Central memory CD8-positive, alpha-beta T cell (primary cell): ENCODE measurements at regions not wholly inside any gene's neighbourhood (a gene's known extent, or its start where the extent isn't known, plus 50 kb on each side); places are given as distances from the start of the nearest gene placed in this dataset.

Experiments used
- ATAC-seq: fragments of 150-1000 bp; cut with Tn5 transposase; replicated peaks from 2 replicates; pipeline ENCODE4 v1.10.0; 2022; ENCODE audit warnings: mild to moderate bottlenecking, moderate FRiP score, moderate number of reproducible peaks; ENCODE audit not compliant: poor library complexity, severe bottlenecking; ENCODE audit errors: extremely low read depth
- DNase-seq, 2 donors: peaks; one replicate each; pipeline ENCODE4 v3.0.0; 2021; ENCODE audit warnings: low spot score in 2 of 2
- H3K27ac Mint-ChIP-seq: one replicate; pipeline ENCODE4 v1.8.0; 2022; ENCODE audit warnings: low read depth, mild to moderate bottlenecking, moderate library complexity, mixed read lengths
- H3K27me3 Mint-ChIP-seq: one replicate; pipeline ENCODE4 v1.8.0; 2022; ENCODE audit warnings: mixed read lengths
- H3K36me3 Mint-ChIP-seq: one replicate; pipeline ENCODE4 v1.8.0; 2022; ENCODE audit warnings: mild to moderate bottlenecking, moderate library complexity, mixed read lengths; ENCODE audit not compliant: insufficient read depth
- H3K4me1 Mint-ChIP-seq: one replicate; pipeline ENCODE4 v1.8.0; 2022; ENCODE audit warnings: mixed read lengths
- H3K4me3 Mint-ChIP-seq: one replicate; pipeline ENCODE4 v1.8.0; 2022; ENCODE audit warnings: mild to moderate bottlenecking, moderate library complexity, mixed read lengths
- H3K9me3 Mint-ChIP-seq: one replicate; pipeline ENCODE4 v1.8.0; 2022; ENCODE audit warnings: mixed read lengths

DNA sequence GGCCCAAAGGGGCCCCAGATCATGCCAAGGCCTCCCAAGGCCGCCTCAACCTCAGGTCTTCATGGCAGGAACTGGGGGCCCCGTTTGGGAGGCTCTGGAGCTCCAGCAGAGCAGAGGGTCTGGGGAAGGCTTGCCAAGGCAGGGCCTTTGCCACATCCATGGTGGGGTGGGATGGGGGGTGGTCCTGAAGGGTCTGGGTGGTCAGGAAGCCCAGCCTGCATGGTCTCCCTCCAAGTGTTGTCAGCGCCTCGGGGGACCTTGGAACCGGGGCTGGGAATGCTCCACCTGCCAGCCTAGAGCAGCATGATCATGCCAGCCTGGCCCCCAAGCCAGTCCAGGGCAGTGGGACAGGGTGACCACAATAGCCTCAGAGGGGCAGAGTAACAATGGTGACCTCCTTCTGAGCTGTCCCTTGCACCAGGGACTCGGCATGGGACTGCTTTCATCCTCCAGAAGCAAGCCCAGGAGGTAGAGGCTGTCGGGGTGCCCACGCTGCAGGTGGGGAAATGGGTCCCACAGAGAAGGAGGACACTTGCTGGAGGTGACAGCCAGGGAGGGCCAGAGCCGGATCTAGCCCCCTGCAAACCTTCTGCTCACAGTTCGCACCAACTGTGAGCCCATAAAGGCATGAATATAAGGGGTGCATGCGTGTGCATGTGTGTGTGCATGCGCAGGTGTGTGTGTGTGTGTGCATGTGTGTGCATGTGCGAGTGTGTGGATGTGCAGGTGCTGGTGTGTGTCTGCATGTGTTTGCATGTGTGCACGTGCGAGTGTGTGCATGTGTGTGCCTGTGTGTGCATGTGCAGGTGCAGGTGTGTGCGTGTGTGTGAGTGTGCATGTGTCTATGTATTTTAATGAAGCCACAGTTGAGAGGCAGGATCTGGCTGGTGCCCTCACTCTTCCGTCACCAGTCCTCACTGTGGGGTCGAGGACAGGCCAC, 63.8 kb downstream of the MYEOV start:
- DNase-seq (no peak), ATAC-seq (no peak)
- Mint-ChIP-seq H3K9me3 (no peaks in the 10 kb centered on the region), H3K27ac (no peak overlapping the region), H3K4me3 (no peak overlapping the region), H3K36me3 (no peaks in the 10 kb centered on the region), H3K27me3 (peaks cover 21% of the 10 kb centered on the region), H3K4me1 (no peaks in the 10 kb centered on the region)

DNA sequence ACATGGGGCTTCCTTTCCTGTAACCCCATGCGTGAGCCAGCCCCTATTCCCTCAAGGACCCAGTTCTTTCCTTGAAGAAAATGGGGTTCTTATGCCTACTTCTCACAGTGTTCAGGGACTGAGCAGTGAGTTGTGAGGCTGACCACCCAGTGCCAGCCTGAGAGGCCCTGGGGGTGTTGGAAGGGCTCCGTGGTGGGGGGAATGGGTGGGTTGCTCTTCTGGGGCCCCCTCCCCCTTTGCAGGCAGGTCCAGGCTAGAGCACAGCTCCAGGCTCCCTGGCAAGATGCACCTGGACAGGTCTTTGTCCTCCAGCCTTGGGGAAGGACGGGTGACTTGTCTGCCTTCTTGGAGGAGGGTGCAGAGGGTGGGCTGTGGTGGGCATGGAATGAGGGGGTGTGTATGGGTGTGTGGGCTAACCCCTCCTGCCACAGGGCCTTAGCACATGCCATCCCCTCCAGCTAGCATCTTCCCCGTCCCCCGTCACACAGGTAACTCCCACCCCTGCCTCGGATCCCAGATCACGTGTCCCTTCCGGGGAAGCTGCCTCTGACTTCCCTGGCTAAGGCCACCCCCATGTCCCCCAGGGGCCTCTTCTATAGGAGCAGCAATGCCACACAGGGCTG, 64.6 kb downstream of the MYEOV start:
- ATAC-seq (no peak), DNase-seq (no peak)
- Mint-ChIP-seq H3K36me3 (no peaks in the 10 kb centered on the region), H3K4me1 (no peaks in the 10 kb centered on the region), H3K27me3 (peaks cover 20% of the 10 kb centered on the region), H3K9me3 (no peaks in the 10 kb centered on the region), H3K27ac (no peak overlapping the region), H3K4me3 (no peak overlapping the region)

DNA sequence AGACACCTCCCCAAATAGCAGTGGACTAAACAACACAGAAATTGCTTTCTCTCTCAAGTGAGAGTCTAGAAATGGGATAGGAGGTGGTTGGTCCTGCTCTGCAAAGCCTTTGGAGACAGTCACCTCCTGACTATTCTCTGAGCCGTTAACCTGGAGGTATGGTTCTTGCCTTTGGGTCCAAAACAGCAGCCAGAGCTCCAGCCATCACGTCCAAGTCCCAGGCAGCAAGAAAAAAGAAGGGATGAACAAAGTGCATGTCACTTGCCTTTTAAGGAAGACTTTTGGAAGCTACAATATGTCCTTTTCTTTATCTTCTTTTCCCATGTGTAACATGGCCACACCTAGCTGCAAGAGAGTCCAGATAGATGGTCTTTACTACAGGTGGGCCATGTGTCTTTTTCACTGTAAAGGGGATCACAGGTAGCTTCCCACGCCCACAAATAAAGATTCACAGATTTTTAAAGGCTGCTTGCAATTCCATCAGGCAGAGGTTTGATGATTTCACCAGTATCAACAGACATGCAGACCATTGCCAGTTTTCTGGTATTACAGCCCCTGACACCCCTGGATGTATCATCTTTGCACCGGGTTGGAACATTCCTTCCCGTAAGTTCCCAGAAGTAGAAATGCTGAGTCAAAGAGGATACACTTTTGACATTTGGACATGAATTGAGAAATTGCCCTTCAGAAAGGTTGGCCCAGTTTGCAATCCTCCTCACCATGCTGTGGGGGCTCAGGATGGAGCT, 66.0 kb downstream of the MYEOV start:
- Mint-ChIP-seq H3K36me3 (no peaks in the 10 kb centered on the region), H3K27me3 (peaks cover 12% of the 10 kb centered on the region), H3K9me3 (no peaks in the 10 kb centered on the region), H3K4me1 (no peaks in the 10 kb centered on the region), H3K27ac (no peak overlapping the region), H3K4me3 (no peak overlapping the region)
- ATAC-seq (no peak), DNase-seq (no peak)

DNA sequence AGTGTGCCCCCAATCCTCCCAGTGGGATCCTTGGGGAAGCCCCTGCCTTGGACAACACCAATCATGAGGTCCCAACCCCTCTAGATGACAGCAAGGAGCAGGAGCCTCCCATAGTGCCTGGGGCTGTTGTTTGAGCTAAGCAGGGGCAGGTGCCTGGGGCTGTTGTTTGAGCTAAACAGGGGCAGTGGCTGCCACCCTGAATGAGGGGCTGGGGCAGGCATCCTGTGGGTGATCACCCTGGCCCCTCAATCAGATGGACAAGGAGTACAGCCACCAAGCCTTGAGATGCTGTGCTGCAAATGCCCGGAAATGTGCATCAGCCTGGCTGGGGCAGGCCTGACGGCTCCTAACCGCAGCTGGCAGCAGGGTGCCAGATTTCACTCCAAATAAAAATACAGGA, 66.7 kb downstream of the MYEOV start:
- Mint-ChIP-seq H3K4me3 (no peak overlapping the region), H3K27me3 (peaks cover 7% of the 10 kb centered on the region), H3K27ac (peak overlapping the region; percentile 29), H3K36me3 (no peaks in the 10 kb centered on the region), H3K9me3 (no peaks in the 10 kb centered on the region), H3K4me1 (no peaks in the 10 kb centered on the region)
- ATAC-seq = no peak
- DNase-seq = no peak

DNA sequence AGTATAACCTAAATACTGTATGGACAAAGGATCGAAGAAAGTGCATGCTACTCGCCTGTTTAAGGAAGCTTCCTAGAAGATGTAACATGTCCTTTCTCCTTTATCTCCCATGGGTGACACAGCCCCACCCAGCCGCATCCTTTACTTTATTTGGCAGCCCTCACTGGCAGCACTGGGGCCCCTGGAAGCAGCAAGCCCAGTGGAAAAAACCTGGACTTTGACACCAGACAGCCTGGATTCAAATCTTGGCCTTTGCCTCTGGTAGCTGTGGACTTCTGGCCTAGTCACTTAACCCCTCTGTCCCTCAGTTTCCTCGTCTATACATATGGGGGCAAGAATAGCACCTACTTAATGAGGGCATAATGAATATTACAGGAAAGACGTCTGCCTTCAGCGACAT, 67.1 kb downstream of the MYEOV start:
- H3K9me3 Mint-ChIP-seq = no peaks in the 10 kb centered on the region
- DNase-seq (no peak), ATAC-seq (no peak)
- no peak overlapping the region for H3K4me3 Mint-ChIP-seq
- no peaks in the 10 kb centered on the region for H3K36me3 Mint-ChIP-seq
- H3K27me3 Mint-ChIP-seq = peaks cover 3% of the 10 kb centered on the region
- H3K4me1 Mint-ChIP-seq = no peaks in the 10 kb centered on the region
- H3K27ac Mint-ChIP-seq = peak overlapping the region; percentile 29

DNA sequence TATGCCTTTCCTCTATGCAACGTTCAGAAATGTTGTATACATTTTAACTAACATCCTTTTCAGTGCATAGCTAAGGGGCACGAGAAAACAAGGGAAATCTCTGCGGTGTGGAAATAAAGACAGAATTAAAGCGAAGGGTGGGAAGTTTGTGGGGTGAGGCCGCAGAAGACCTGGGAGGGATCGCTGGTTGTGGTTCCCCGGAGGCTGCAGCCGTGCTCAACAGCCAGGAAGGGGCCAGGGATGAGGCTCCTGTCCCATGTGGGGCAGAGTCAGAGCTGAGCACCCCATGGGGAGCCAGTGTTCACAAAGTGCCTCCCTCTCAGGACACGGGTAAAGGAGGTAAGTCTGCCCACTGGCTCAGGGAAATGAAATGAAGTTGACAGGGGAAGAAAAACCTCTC, 67.5 kb downstream of the MYEOV start:
- H3K4me1 Mint-ChIP-seq = no peaks in the 10 kb centered on the region
- H3K4me3 Mint-ChIP-seq = no peak overlapping the region
- ATAC-seq (no peak), DNase-seq (no peak)
- no peaks in the 10 kb centered on the region for H3K36me3 Mint-ChIP-seq
- H3K27me3 Mint-ChIP-seq = no peaks in the 10 kb centered on the region
- H3K9me3 Mint-ChIP-seq = no peaks in the 10 kb centered on the region
- peak overlapping the region; percentile 29 for H3K27ac Mint-ChIP-seq

DNA sequence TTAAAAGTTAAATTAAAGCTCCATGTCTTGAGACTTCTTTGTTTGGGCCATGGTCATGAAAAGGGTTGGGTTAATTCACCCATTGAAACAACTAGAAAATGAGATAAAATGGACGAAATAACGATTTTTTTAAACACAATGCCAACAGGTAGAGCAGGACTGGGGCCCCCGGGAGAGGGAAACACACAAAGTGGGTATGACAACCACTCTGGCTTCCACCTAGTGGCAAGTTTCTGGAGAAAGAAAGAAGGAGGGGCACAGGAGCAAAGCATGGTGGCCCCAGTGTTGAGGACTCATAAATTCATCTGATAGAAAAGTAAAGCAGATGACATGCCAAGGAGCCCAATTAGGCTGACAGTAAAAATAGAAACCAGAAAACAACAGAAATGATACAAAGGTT, 68.4 kb downstream of the MYEOV start:
- Mint-ChIP-seq H3K4me1 (no peaks in the 10 kb centered on the region), H3K4me3 (no peak overlapping the region), H3K27ac (no peak overlapping the region), H3K36me3 (no peaks in the 10 kb centered on the region), H3K9me3 (no peaks in the 10 kb centered on the region), H3K27me3 (no peaks in the 10 kb centered on the region)
- DNase-seq (no peak), ATAC-seq (no peak)

DNA sequence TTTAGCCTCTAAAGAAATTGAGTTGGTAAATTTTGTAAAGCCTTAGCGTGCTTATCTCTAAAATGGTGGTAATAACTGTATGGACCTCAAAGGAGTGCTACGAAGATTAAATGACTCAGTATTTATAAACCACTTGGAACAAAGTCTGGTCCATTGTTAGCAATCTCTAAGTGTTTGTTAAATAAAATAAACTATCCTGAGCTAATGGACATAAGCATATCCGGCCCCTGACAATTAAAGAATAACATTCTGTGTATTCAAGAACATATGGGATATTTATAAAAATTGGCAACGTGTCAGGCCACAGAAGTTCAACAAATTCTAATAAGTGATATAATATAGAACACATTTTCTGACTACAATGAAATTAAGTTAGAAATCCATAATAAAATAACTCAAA, 71.0 kb downstream of the MYEOV start:
- H3K9me3 Mint-ChIP-seq = no peaks in the 10 kb centered on the region
- no peaks in the 10 kb centered on the region for H3K27me3 Mint-ChIP-seq
- H3K4me3 Mint-ChIP-seq = no peak overlapping the region
- no peak overlapping the region for H3K27ac Mint-ChIP-seq
- no peaks in the 10 kb centered on the region for H3K36me3 Mint-ChIP-seq
- DNase-seq (no peak), ATAC-seq (no peak)
- no peaks in the 10 kb centered on the region for H3K4me1 Mint-ChIP-seq

DNA sequence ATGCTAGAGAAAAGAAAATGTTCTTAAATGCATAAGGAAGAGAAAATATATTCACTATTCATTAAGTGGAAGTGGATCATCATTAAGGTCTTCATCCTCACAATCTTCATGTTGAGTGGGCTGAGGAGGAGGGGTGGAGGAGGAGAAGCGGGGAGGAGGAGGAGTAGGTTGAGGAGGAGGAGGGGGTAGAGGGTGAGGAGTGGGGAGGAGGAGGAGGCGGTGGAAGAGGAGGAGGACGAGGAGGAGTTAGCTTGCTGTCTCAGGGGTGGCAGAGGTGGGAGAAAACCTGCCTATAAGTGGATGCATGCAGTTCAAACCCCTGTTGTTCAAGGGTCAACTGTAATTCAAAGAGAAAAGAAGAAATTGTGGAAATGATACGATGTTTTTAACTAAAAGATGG, 71.6 kb downstream of the MYEOV start:
- no peak overlapping the region for H3K27ac Mint-ChIP-seq
- H3K9me3 Mint-ChIP-seq = no peaks in the 10 kb centered on the region
- no peaks in the 10 kb centered on the region for H3K27me3 Mint-ChIP-seq
- DNase-seq (no peak), ATAC-seq (no peak)
- H3K4me1 Mint-ChIP-seq = no peaks in the 10 kb centered on the region
- H3K4me3 Mint-ChIP-seq = no peak overlapping the region
- H3K36me3 Mint-ChIP-seq = no peaks in the 10 kb centered on the region

DNA sequence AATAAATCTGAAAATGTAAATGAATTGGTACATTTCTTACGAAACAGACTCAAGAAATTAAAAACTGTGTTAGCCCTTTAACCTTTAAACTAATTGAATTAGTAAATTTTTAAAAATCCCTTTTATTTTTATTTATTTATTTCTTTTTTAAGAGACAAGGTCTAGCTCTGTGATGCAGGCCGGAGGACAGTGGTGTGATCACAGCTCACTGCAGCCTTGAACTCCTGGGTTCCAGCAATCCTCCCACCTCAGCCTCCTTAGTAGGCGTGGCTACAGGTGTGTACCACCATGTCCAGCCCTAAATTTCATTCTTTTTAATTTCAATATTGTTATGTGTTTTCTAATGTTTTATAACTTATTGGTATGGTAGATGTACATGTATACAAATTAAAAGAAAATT, 72.6 kb downstream of the MYEOV start:
- Mint-ChIP-seq H3K4me1 (no peaks in the 10 kb centered on the region), H3K27me3 (peaks cover 3% of the 10 kb centered on the region), H3K4me3 (no peak overlapping the region), H3K27ac (no peak overlapping the region), H3K9me3 (no peaks in the 10 kb centered on the region), H3K36me3 (no peaks in the 10 kb centered on the region)
- ATAC-seq (no peak), DNase-seq (no peak)

DNA sequence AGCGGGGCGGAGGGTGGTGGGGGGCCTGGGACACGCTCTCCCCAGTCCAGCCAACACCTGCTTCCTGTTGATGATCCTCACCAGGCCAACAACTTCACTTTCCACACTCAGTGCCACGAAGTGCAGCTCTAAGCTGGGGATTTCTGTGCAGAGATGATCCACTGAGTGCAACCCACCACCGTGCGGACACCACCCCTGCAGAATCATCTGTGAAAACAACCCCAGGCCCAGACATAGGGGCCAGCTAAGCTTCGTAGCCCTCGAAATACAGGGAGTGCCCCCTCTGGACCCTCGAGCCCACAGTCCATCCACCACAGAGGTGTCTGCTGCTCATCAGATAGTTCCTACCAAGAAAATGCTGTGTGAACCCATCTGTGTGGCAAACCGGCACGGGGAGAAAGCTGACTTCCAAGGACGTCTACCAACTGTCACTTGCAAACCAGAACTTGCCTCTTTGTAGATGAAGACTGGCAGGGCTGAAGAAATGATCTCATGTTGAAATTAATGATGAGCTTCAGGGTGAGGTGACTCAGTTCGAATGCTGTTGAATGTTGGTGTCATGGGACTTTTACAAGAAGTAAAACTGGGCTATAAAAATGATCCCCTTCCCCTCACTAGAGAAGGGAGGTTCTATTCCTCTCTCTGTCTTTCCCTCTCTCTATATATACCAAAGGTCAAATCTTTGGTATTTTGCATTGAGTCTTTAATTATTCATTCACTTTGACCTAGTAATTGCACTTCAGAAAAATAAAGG, 73.4 kb downstream of the MYEOV start:
- ATAC-seq = no peak
- Mint-ChIP-seq H3K36me3 (no peaks in the 10 kb centered on the region), H3K27me3 (peaks cover 11% of the 10 kb centered on the region), H3K27ac (no peak overlapping the region), H3K4me1 (no peaks in the 10 kb centered on the region), H3K9me3 (no peaks in the 10 kb centered on the region), H3K4me3 (no peak overlapping the region)
- peak in 1 of 2 donors; percentile 9 for DNase-seq

DNA sequence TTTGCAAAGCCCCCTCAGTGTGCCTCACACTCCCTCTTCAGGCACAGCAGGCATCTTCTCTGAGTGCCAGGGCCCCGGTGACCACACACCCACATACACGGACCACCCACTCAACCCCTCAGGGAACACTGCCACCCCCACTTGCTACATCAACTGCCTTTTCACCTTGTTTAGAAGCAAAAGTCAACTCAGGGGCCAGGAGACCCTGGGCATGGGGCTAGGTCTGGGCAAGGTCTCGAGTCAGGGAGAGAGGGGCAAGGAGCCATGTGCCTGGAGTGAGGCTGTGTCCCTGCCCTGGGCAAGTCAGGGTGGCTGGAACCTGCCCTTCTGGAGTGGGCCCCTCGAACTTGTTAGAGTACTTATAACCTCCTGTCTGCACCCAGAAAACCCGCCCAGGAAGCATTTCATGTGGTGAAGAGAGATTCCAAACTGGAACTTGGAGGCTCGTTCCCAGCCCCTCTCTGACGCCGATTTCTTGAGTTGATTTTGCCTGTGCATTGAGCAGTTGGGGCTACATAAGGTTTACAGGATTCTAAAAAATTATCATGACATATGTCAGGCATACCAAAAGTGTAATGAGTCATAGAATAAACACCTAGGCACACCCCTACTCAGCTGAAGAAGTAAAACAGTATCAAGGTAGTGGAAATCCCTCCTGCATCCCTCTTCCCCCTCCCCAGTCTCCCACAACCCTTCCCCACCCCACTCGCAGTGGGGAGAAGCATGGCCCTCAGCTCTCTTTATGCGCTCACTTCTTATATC, 74.3 kb downstream of the MYEOV start:
- no peak overlapping the region for H3K4me3 Mint-ChIP-seq
- H3K27ac Mint-ChIP-seq = no peak overlapping the region
- H3K36me3 Mint-ChIP-seq = no peaks in the 10 kb centered on the region
- ATAC-seq (no peak), DNase-seq (peak in 1 of 2 donors; percentile 11)
- H3K27me3 Mint-ChIP-seq = peaks cover 18% of the 10 kb centered on the region
- H3K4me1 Mint-ChIP-seq = no peaks in the 10 kb centered on the region
- H3K9me3 Mint-ChIP-seq = no peaks in the 10 kb centered on the region
